ENCODE measurements at regions not wholly inside any gene's neighbourhood (a gene's known extent, or its start where the extent isn't known, plus 50 kb on each side); places are given as distances from the start of the nearest gene placed in this dataset.
"Not testable (repeated sequence)": the region's sequence is repeated elsewhere in the genome, so short reads cannot be mapped to it uniquely, and the experiment has no call there.

DNA sequence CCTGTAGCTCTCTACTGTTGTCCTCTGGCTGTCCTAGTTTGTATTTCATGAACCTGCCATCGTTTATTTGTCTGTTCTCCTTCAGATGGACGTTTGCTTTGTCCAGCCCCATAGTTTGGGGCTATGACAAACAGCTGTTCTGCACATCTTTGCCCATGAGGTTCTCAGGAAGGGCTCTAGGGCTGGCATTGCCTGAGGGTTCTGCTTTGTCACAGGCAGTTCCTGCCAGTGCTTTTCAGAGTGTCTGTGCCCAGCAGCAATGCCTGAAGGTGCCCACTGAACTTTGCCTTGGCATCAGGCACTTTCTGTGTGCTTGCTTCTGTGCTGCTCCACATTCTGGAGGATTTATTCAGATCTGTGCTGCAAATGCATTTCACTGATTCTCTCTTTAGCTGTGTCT is 361.3 kb downstream of the TMEM121 start:
- Histone ChIP-seq H3K4me3 (no peak overlapping the region), H3K27me3 (no peaks in the 10 kb centered on the region), H3K36me3 (no peaks in the 10 kb centered on the region), H3K9me3 (no peaks in the 10 kb centered on the region)
- no peak for DNase-seq

DNA sequence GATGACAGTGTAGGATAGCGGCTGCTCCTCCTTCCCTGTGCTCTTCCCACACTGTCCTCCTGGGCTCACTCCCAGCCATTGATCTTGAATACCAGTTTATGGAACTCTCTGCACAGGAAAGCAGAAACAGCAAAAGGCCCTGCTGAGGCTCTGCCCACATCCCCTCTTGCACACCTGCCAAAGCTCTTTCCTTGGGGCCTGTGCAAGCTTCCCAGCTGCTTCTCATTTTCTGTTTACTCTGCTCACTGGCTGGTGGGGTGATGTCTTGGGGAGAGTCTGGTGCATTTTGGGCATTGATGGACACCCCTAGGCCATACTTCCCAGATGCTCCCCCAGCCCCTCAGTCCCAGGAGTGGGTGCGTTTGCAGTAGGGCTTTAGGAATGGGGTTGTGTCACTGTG is 361.8 kb downstream of the TMEM121 start:
- no peak for DNase-seq
- Histone ChIP-seq H3K4me3 (no peak overlapping the region), H3K9me3 (no peaks in the 10 kb centered on the region), H3K27me3 (no peaks in the 10 kb centered on the region), H3K36me3 (no peaks in the 10 kb centered on the region)

DNA sequence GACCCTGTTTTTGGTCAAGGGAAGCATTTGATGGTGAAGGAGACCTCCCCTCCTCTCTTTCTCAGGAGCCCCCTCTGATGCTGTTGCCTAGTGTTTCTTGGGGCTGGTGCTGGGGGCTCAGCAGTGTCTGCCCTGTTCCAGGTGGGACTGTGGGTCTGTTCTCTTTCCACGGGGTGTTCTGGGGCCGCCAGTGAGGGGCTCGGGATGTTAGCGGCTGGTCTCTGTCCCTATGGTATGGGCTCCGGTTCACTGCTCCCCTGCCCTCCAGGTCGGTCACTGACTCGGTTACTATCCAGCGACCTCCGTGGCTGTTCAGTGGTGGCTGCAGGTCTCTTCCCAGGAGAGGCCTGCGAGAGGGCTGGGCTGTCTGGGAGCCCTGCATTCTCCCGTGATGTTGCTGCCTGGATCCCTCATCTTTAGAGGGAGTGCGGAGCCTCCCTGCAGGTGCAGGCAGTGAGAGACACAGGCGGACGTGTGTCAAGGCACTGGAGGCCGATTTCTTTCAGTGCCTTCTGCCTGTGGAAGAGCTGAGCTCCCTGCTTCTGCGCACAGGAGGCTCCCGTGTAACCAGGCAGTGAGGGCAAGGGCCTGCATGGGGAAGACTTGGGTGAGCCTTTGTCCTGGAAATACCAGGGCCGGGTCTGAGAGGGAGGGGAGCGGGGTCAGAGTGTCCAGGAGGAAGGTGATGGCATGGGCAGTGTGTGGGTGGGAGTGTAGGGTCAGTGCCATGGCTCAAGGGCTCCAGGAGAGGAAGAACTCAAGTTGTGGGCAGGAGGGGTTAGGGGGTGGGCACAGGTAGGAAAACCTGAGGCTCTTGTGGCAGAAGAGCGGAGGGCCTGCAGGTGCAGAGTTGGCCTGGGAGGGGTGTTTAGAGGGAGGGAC is 362.6 kb downstream of the TMEM121 start:
- no peak for DNase-seq
- H3K9me3 ChIP-seq, result no peaks in the 10 kb centered on the region

DNA sequence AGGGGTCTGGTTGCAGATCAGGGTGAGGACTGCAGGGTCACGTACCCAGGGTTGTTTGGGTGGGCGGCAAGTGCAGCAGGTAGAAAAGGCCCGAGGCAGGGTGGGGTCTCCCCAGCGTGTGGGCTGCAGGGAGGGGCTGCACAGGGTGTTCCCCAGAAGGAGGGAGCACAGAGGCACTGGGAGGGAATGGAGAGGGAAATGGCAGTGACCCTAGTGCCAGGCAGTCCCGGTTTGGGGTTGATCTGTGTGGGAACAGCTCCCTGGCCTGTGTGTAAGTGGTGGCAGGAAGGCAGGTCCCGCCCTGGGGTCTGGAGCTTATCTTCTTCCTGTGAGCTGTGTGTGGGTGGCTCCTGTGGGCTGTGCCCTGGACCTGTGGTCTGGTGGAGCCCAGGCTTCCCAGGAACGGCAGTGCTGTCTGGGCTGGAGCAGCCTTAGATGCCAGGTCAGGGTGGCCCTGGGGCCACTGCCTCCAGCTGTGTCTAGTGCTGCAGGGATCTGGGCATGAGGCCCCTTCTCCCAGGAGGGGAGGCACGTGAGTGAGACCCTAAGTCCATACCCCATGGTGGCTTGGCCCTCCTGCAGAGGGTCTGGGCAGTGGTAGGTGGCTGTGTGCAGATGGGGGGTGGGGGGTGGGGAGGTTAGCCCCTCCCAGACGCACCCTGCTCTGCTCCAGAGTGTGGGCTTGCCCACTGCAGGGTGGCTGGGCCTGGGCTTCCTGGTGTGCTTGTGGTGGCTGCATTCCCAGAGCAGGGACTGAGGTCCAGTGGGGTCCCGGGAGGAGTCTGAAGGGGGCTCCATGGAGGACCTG is 363.5 kb downstream of the TMEM121 start:
- H3K27me3 ChIP-seq, result no peaks in the 10 kb centered on the region
- no peak overlapping the region for H3K4me3 ChIP-seq
- H3K9me3 ChIP-seq, result no peaks in the 10 kb centered on the region
- DNase-seq, result no peak
- no peaks in the 10 kb centered on the region for H3K36me3 ChIP-seq

More for the DNA sequence above, 362.6 kb downstream of the TMEM121 start:
- Histone ChIP-seq H3K27me3 (no peaks in the 10 kb centered on the region), H3K4me3 (no peak overlapping the region), H3K36me3 (no peaks in the 10 kb centered on the region)

DNA sequence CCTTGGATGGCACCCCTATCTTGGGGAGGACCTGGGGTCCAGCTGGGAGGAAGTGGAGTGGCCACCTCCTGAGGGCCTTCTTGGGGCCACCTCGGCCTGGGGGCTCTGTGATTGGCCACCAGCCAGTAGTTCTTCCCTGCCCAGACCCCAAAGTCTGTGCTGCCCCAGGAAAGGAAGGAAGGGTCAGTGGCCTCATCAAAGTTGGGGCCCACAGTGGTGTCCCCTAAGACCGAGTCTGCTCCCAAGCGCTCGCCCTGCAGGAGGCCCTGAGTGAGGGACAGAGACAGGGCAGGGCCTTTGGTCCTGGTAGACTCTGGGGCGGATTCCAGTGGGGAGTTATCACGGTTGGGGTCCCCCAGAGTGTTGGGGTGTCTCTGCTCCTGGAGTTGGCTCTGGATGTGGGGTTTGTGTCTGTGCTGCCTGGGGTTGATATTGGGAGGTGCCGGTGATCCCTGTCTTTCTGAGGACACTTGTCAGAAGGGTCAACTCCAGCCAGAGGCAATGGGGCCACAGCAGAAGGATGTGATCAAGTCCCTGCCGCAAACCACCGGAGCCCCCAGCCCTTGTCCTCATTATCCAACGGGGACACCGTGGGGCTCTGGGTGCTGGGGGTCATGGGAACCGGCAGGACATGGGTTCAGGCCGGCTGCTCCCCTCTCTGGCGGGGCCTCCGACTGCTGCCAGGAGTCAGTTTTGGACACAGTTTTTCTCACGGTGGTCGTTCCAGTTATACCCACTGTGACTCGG is 364.3 kb downstream of the TMEM121 start:
- H3K9me3 ChIP-seq, result no peaks in the 10 kb centered on the region
- no peaks in the 10 kb centered on the region for H3K36me3 ChIP-seq
- H3K27me3 ChIP-seq, result no peaks in the 10 kb centered on the region
- no peak for DNase-seq
- H3K4me3 ChIP-seq, result no peak overlapping the region

DNA sequence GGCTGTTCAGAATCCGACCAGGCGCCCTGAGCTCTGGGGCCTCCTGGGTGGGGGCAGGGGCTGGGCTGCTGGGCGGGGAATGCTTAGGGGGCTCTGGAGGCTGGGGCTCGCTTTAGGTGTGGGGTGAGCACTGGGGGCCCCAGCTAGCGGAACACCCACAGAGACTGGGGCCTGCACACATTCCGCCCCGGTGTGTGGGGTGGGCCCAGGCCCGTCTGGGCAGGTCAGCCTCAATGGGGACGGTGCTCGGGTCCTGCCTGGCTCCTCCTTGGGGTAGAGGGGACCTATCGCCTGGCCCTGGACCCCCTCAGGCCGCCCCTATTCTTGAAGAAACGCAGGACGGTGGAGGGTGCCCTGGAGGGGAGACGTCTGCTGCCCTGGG is 364.8 kb downstream of the TMEM121 start:
- Histone ChIP-seq H3K9me3 (no peaks in the 10 kb centered on the region), H3K36me3 (no peaks in the 10 kb centered on the region), H3K4me3 (no peak overlapping the region), H3K27me3 (no peaks in the 10 kb centered on the region)
- no peak for DNase-seq

DNA sequence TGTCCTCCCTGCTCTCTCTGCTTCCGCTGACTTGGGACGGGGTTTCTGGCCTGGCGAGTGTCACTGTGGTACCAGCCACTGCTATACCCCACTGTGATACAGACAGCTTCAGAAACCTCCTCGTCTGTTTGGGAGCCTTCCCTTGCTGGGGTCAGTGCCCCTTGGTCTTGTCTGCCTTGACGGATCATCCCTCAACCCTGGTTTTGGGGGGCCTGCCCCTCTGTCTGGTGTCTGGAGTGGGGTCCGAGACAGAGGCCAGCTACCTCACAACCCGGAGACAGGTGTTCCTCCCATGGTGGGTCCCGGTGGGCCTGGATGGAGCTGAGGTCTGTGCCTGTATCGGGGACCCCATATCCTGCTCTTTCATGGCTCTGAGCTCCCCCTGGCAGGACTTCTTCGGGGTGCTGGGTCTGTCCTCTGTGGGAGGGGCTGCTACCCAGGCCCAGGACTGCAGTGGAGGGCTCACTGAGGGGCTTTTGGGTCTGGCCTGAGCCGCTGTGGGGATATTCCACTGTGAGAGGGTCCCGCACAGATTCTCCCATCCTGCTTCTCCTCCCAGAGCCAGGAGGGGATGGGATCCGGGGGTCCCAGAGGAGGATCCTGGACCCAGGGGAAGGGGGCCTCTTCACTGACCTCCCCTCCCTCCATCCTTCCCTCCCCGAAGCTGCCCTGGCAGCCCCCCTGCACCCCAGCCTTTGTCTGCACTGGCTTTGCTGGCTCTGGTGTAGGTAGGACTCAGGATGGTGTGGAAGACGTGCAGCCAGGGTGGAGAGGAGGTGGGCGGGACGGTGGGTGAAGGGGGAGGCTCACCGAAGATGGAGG is 365.5 kb downstream of the TMEM121 start:
- no peak for DNase-seq
- H3K4me3 ChIP-seq, result no peak overlapping the region
- H3K9me3 ChIP-seq, result no peaks in the 10 kb centered on the region
- no peaks in the 10 kb centered on the region for H3K27me3 ChIP-seq
- H3K36me3 ChIP-seq, result no peaks in the 10 kb centered on the region

DNA sequence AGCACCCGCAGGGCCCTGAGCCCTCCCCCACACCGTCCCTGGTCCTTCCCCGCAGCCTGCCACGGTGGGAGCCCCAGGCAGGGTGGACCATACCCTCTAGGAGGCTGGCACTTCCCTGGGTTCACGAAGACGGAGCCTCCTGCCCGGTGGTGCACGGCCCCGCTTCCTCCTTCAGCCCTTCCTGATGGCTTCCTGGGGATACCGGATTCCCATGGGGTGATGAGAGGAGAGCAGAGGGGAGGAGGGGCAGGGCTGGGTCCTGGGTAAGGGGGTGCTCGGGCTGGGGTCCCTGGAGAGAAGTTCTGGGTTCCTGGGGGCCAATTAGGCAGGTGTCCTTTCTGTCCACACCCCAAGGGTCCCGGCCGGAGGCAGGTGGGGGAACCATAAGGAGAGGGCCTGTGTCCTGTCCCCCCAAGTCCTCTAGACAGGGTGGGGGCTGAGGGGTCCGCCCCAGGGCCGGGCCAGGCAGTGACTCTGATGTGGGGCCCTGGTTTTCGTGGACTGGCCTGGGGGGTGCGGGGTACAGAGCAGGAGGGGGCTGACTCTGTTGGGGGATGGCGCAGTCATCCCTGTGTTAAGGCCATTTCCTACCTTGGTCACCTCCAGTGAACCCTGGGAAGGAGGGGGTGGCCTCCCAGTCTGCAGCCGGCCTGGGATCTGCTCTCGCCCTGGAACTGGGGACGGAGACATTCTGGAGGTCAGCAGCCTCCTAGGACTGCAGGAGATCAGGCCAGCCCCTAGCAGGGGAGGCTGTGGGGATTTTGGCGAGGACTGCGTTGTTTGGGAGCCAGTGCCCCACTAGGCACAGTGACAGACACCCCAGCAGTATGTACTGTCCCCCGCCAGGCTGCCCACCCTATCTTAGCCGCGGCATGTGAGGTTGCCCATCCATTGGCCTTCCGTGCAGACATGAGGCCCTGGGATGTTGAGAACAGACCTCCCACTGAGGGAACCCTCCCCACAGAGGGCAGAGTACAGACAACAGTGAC is 366.4 kb downstream of the TMEM121 start:
- not testable (repeated sequence) for DNase-seq, H3K36me3 ChIP-seq, H3K9me3 ChIP-seq, H3K4me3 ChIP-seq, H3K27me3 ChIP-seq

DNA sequence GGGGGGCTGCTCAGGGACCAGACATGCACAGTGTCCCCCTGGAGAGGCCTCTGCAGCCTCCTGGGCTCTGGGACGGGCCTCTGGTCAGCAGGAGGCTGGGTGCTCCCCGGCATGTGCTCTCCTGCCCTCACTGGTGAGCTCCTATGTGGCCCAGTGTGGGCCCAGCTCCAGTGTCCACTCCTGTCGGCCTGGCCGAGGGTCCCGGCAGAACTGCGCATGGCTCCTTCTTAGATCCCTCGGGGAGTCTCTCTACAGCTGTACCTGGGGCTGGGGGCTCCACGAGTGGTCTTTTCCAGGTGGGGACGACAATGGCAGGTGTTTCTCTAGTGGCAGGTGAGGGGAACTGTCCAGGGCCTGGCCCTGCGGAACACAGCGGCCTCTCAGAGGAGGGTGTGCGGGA is 367.3 kb downstream of the TMEM121 start:
- H3K4me3 ChIP-seq, DNase-seq, H3K9me3 ChIP-seq, H3K27me3 ChIP-seq, H3K36me3 ChIP-seq: not testable (repeated sequence)

DNA sequence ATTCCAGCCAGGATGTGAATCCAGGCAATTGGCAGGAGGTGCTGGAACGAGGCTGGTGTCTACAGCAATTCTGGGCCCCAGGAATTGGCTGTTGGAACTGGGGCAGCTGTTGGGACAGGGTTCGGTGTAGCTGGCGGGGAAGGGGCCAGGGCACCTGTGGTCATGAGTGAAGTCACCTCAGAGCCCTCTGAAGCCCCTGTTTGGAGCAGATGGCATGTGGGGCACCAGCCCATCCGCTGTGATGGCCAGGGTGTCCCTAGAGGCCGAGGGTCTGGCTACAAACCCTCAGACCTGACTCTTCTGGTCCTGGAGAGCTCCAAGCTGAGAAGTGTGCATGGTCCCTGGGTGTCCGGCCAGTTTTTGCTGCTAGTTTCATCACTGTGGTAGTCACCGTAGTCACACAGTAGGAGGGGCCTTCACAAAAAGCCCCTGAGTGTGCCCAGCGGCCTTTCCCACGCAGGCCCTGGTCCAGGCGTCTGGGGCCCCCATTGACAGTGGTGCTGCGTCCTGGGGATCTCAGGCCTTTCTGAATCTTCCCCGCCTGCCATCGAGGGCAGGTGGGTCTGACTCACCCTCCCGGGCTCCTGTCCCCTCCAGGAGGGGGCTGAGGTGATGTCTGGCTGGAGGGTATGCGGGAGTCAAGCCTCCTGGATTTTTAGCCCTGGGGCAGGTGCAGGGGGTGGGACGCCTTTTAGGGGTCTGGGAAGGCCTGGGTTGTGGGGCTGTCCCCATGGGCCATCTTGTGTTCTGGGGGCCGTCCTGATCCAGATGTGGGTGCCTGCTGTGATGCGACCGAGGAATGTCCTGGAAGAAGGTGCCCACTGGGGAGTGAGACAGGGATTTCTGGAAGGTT is 368.0 kb downstream of the TMEM121 start:
- Histone ChIP-seq H3K4me3 (no peak overlapping the region), H3K36me3 (no peaks in the 10 kb centered on the region), H3K27me3 (no peaks in the 10 kb centered on the region), H3K9me3 (no peaks in the 10 kb centered on the region)
- DNase-seq, result no peak

DNA sequence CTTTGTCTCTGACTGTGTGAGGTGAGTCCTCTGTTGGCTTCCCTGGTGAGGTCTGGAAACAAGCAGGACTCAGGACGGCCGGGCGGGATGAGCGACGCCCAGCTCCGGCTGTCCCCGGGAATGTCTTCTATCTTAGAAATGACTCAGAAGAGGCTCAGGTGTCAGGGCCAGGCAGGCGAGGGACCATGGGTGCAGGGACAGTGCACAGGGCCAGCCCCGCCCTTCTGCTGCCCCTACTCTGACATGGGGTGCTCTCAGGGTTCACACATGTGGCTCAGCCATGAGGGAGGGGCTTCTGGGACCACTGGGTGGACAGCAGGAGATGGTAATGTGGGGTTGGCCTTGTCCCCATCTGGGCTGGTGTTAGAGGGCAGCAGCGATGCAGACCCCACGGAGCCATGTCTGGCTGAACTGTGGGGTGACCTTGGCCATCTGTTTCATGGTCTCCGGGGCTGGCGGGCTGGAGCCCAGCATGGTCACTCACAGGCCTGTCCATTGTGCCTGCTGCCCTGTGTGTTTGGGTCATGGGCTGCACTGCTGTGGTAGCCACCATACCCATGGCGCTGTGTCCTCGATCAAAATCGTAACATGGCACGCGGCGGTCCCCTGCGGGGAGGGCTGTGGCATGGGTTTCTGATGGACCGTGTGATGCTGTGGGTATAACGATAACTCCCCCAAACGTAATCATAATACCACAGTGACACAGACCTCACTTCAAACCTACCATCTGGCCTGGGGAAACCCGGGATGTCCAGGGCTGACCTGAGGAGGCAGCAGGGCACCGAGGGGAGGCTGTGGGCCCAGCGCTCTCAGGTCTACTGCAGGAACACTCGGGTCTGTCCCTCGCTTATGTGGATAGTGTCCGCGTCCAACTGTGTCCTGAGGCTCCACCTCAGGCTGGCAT is 368.8 kb downstream of the TMEM121 start:
- Histone ChIP-seq H3K9me3 (no peaks in the 10 kb centered on the region), H3K27me3 (no peaks in the 10 kb centered on the region), H3K4me3 (no peak overlapping the region), H3K36me3 (no peaks in the 10 kb centered on the region)
- DNase-seq, result no peak

DNA sequence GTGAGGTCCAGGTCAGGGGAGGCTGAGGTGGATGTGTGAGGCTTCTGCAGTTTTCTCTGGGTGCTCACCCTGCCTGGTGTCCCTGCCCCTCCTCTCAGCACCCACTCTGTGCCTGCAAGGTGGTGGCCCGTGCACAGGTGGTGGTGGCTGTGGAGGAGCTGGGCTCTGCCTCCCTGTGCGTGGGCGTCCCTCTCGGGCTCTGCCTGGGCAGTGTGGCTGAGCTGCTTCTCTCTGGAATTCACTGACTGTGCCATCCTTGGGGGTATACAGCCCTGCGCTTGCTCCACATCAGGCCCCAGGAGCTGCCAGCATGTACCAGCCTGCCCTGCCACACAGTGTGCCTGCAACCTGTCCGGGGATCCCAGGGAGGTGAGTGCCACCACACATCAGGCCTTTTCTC is 369.8 kb downstream of the TMEM121 start:
- DNase-seq, H3K4me3 ChIP-seq, H3K9me3 ChIP-seq, H3K36me3 ChIP-seq, H3K27me3 ChIP-seq: not testable (repeated sequence)

DNA sequence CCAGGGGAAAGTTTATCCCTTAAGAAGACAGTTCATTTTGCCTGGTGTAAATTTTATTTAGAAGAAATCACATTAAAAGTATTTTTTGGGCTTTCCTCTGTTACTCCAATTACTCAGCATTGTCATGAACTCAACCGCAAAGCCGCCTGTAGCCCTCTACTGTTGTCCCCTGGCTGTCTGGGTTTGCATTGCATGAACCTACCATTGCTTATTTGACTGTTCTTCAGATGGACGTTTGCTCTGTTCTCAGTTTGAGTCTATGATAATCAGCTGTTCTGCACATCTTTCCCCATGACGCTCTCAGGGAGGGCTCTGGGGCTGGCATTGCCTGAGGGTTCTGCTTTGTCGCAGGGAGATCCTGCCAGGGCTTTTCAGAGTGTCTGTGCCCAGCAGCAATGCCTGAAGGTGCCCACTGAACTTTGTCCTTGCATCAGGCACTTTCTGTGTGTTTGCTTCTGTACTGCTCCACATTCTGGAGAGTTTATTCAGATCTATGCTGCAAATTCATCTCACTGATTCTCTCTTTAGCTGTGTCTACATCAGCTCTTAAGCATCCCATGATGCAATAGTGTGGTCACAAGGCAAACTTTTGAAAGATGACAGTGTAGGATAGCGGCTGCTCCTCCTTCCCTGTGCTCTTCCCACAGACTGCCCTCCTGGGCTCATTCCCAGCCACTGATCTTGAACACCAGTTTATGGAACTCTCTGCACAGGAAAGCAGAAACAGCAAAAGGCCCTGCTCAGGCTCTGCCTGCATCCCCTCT is 370.8 kb downstream of the TMEM121 start:
- not testable (repeated sequence) for H3K4me3 ChIP-seq, DNase-seq, H3K36me3 ChIP-seq, H3K27me3 ChIP-seq, H3K9me3 ChIP-seq
